GM18502 (cell line): ENCODE measurements at regions not wholly inside any gene's neighbourhood (a gene's known extent, or its start where the extent isn't known, plus 50 kb on each side); places are given as distances from the start of the nearest gene placed in this dataset.

Experiments
- ATAC-seq: cut with Tn5 transposase; IDR thresholded peaks from one replicate; pipeline ENCODE4 v1.9.1; 2021; ENCODE audit warnings: mild to moderate bottlenecking; ENCODE audit not compliant: unreplicated experiment, poor library complexity

GRCh38 chr3:117477214-117477755 lies 767.7 kb downstream of the TUSC7 start:
- ATAC-seq: no peak

DNA sequence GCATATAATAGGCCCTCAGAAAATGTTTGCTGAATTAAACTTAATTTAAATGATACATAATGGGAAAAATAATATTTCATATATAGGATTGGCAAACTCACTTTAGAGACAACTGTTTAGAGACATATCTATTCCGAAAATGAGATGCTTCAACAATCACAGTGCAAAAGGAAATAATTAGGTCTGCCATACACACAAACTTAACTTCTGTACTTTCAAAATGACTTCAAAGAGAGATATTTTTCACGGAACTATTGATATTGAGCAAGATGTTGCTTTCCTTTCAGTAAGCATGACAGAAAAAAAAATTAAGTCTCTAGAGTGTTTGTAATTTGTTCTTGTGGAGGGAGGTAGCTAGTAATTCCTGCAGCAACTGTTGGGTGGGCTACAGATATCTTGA lies 769.5 kb downstream of the TUSC7 start:
- ATAC-seq: peak; percentile 88

- no peak for ATAC-seq
Observed at GRCh38 chr3:117480525-117480924, 770.9 kb downstream of the TUSC7 start.

- no peak for ATAC-seq
Observed at GRCh38 chr3:117480972-117481371, 771.4 kb downstream of the TUSC7 start.

DNA sequence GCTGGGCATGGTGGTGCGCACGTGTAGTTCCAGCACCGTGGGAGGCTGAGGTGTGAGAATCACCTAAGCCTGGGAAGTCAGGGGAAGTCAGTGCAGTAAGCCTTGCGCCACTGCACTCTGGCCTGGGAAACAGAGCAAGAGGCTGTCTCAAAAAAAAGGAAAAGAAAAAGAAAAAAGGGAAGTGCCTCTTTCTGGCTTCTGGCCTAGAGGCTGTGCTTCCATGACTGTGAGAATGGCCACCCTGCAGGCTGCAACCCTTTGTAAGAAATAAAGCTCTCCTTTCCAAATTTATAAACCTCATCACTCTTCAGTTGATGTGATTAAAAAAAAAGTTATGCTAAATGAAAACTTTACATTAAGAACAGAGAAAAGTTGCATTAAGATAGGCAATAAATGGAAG lies 774.3 kb downstream of the TUSC7 start:
- no peak for ATAC-seq

GRCh38 chr3:117485841-117486240 lies 776.3 kb downstream of the TUSC7 start:
- no peak for ATAC-seq

DNA sequence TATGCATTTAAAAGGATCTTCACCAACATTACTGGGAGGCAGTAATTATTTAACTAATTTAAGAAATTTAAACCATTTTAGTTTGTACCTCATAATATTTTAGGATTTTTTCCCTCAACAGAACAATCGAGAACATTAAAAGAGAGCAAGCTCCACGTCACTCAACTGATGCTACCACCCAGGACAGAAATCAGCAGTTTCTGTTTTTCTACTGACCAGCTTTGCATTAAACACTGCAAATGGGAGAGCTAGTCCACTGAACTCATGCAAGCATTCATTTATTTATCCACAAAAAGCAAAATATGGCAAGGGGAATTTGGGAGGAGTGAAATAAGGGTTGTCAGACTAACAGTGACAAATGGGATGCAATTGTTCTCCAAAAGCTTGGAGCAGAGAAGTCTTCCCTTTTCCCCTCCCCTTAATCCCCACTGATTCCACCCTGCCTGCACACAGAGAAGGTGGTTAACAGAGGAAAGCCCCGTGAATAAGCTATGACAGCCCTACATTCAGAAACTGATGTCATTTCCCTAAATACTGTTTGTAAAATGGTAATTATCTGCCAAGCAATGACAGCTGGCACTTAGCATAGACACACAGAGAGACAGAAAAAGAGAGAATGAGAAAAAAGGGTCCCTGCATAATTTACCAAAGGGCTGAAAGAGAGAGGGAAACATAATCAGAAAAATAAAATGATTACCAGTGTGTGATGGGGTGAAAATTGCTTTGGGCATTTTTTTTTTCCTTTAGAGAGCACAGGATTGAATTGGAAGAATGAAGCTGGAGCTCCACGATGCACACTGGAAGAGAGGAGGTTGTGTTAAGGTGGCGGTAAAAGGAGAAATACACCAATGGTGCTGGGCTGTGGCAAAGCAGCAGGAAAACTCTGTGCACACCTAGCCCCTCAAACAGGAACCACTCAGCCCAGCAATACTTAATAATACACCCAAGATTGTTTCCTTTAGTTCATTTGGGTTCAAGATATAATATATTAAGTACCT lies 777.4 kb downstream of the TUSC7 start:
- peak; percentile 83 for ATAC-seq

DNA sequence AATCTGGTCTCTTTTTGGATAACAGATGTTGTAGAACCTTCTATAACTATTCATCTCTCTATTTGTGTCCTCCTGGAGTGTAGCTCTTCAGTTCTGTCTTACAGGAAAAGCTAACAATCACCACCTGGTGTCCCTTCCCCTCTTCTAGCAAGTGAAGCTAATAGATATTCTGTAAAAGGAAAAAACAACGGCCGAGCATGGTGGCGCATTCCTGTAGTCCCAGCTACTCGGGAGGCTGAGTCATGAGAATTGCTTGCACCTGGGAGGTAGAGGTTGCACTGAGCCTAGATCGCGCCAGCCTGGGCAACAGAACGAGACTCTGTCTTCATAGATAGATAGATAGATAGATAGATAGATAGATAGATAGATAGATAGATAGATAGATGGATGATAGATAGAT lies 779.4 kb downstream of the TUSC7 start:
- no peak for ATAC-seq

DNA sequence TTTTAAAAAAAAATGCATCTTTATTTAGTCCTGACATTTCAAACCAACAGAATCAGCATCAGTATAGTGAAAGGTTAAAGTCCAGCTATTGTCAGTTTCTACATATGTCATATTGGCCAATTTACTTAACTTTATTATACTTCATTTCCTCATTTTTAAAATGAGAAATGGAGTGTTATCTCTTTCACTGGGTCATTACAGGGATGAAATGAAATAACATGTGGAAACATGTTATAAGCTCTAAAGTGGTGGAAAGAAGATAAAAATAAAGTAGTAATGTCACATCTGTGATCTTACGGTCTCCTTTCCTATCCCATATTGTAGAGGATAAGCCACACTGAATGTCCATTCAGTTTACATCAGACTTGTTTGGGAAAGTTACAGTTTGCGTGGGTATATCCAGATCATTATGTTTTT lies 780.1 kb downstream of the TUSC7 start:
- ATAC-seq: no peak

DNA sequence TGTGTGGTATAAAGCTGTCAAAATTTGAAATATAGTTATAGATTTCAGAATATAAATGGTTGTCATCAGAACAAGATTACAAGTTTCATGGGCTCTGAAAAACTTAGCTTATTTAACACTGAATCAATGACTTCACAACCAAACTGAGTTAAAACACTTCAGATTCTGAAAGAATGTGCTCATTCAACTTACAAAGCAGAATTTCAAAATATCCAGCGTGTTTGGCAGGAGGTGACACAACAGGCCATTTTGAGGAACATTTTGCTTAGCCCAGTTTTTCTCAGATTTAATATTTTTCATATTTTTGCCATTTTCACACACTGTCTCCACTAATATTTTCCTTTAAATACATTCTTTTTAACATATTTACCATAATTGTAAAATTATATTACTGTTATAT lies 781.1 kb downstream of the TUSC7 start:
- ATAC-seq: no peak

GRCh38 chr3:117495620-117496019 lies 786.0 kb downstream of the TUSC7 start:
- no peak for ATAC-seq

- ATAC-seq: peak; percentile 66
Observed at GRCh38 chr3:117499189-117499870, 789.8 kb downstream of the TUSC7 start.

GRCh38 chr3:117507958-117508357 lies 798.4 kb downstream of the TUSC7 start:
- no peak for ATAC-seq

- ATAC-seq: no peak
Observed at GRCh38 chr3:117509858-117510257, 800.3 kb downstream of the TUSC7 start.

GRCh38 chr3:117510396-117510795 lies 800.8 kb downstream of the TUSC7 start:
- ATAC-seq: no peak

GRCh38 chr3:117512975-117513374 lies 803.4 kb downstream of the TUSC7 start:
- no peak for ATAC-seq

DNA sequence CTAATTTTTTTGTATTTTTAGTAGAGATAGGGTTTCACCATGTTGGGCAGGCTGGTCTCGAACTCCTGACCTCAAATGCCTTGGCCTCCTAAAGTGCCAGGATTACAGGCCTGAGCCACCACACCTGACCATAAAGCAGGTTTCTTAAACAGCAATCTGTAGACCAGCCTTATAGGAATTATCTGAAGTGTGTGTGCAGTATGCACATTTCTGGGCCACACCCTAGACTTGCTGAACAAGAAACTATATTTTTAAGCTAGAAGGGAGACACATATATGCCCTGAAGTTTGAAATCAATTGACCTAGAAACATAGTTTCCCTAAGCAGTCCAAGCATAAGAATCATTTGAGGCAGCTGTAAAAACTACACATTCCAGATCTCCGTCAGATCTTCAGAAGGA lies 805.7 kb downstream of the TUSC7 start:
- no peak for ATAC-seq

GRCh38 chr3:117518364-117518763 lies 808.8 kb downstream of the TUSC7 start:
- no peak for ATAC-seq

DNA sequence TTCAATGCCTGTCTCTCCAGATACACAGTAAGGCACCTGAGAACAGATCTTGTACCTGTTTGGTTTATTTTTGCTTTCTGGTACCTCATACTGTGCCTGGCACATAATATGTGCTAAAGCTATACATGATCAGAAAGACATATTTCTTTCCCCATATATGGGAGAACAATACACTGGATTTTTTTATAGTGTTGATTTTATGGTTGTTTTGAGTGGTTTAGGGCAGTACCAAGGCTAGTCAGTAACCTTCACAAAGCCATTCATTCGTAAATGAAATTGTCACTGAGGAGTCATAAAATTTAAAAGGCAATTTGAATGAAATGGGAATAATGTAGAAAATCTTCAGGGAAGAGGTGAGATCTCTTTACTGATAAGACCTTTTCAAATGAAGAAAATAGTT lies 810.2 kb downstream of the TUSC7 start:
- ATAC-seq: no peak

- ATAC-seq: no peak
Observed at GRCh38 chr3:117520582-117520981, 811.0 kb downstream of the TUSC7 start.

- no peak for ATAC-seq
Observed at GRCh38 chr3:117523418-117523817, 813.8 kb downstream of the TUSC7 start.
